Fibroblast of skin of left biceps (primary cell): ENCODE measurements at regions not wholly inside any gene's neighbourhood (a gene's known extent, or its start where the extent isn't known, plus 50 kb on each side); places are given as distances from the start of the nearest gene placed in this dataset.

ENCODE experiments used
- DNase-seq, 2 experiments: peaks; one replicate each; pipeline ENCODE4 v3.0.0-alpha.2; 2013; ENCODE audit warnings: low read depth in 2 of 2

DNA sequence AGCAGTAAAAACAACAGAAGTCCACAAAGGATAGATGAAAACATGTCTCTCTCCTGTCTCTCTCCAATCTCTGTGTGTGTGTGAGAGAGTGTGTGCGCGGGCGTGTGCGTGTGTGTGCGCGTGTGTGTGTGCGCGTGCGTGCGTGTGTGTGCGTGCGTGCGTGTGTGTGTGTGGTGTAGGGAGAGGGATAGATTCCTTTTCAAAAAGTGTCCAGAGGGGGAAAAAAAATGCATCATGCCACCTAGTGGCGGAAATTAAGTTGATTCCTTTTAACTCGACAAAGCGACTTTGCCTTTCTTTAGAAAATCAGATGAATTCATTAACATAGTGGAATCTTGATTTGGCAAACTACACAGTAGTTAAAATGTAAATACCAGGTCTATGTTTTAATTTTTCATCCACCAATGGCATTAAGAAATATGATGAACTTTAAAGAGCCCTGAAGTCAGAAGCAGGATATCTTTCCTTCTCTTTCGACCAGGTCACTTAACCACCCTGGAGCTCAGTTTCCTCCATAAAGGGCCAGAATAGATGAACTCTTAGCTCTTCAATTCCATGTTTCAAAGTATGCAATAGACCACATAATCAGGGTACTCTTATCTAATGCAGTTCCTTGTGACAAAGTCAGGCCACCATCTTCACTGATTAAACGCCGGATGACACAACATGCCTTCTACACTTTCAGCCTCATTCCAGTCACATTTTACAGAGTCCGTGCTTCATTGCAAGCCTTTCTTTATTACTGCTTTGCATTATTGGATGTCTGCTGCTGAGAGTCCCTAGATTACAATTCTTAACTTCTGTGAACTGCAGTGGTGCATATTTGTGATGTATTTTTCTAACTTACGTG, 162.8 kb downstream of the FBXO8 start:
- DNase-seq: peak; percentile 62 to 66

DNA sequence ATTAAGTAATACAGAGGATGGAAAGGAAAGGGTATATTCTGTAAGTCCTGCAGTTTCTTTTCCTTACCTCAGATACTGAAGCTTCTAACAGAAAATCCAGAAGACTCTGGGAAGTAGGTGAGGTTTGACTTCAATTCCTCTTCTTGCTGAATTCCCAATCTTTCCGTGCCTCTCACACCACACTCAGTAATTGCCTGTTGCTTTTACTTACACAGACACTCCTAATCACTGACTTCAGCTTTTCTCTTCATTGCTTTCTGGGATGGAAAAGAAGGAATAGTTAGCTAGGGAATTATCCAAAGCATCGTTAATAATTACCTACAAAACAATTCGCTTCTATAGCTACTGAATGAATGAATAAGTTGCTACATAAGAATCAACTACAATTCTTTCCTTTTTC, 163.6 kb downstream of the FBXO8 start:
- no peak for DNase-seq

DNA sequence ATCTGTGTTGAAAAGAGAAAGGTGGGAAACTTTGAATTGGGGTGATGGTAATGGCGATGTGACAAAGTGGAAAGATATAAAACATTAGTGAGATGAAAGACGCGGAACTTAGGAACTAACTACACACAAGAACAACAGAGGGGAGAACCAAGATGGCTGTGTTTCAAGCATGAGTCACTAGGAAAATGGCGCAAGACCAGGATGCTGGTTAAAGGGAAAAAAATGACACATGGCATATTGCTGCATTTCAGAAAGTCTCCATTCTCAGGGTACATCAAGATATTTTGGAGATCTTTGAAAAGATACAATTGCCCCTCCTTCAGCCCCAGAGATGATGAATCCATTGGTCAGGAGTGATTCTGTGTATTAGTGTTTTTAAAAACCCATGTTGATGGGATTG, 164.4 kb downstream of the FBXO8 start:
- peak; percentile 5 to 11 for DNase-seq

DNA sequence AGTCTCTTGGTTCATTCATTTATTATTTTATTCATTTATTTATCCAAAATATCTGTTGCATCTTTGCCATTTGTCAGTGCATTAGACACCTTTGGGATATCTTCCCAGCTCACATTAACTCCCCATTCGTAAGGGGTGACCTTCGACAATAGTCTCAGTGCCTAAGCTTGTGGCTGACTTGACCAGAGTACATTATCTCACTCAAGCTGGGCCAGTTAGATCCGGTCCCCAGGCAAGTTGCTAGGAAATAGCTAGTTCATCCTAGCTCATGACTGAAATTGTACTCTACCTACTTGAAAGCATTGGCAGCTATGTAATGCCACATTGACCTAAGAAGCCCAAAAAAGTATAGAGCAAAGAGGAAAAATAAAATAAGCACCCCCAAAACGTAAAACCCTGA, 165.3 kb downstream of the FBXO8 start:
- DNase-seq: no peak

DNA sequence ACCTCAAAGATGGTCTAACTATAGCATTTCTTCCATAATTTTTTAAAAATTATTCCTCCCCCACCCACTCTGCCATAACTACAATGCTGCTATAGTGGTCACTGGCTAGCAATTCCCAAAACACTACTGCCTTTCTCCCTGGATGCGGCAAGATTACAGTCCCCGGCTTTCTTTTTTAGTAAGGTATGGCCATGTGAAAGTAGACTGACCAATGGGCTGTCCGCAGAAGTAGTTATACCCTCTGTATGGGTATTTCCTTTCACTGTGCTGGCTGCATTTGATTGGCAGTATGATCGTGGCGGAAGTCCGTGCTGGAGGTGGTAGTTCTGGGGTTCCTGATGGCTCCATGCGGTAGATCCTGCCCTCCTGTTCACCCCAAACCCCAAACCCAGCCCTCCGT, 166.0 kb downstream of the FBXO8 start:
- DNase-seq: no peak

DNA sequence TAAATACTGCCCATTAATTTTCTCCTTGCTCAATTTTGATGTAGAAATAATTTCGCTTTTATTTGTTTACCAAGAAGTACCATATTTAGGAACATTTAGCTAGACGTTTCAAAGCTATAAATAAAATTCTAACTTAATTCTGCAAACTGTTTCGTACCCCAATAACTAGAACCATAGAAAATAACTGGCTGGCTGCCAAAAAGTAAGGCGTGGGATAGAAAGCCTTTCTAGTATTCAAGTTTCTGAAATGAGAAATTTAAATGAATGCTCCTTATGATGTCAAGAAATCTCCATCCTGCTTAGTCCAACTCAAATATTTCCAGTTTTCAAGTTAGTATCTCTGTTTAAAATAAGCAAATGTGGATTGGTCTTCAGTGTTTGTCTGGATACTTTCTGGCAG, 167.4 kb downstream of the FBXO8 start:
- DNase-seq: no peak

DNA sequence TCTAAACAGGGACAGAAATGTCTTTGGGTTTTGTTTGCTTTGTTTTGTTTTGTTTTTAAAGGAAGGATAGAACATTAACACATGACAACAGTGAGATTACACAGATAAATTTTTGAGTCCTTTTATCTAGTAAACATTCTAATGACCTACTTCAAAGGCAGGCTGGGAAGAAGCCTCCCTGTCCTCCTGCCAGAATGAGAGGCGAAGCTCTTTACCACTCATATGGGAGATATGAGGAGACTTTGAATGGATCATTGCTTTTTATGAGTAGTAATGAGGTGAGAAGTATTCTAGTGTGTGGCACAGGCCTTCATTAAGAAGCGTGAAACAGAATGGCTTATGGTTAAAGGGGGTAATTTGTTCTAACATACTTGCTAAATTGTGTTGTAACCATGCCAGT, 172.0 kb downstream of the FBXO8 start:
- no peak for DNase-seq

DNA sequence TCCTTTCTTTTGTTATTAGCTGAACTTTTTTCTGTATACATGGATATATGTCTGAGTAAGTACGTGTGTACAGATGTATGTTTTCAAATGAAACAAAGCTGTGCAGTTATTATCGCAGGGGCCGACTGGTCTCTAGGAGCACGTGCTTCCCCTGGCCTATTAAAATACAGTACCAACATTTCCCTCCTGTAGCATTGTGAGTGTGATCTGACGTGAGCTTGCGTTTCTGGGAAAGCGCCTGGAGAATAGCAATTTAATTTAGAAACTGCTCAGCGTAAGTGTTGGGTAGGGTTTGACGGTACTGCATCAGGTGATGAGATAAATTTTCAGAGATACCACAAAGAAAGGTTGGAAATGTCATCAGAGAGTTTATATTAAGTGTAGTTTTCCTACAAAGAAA, 173.3 kb downstream of the FBXO8 start:
- no peak for DNase-seq

DNA sequence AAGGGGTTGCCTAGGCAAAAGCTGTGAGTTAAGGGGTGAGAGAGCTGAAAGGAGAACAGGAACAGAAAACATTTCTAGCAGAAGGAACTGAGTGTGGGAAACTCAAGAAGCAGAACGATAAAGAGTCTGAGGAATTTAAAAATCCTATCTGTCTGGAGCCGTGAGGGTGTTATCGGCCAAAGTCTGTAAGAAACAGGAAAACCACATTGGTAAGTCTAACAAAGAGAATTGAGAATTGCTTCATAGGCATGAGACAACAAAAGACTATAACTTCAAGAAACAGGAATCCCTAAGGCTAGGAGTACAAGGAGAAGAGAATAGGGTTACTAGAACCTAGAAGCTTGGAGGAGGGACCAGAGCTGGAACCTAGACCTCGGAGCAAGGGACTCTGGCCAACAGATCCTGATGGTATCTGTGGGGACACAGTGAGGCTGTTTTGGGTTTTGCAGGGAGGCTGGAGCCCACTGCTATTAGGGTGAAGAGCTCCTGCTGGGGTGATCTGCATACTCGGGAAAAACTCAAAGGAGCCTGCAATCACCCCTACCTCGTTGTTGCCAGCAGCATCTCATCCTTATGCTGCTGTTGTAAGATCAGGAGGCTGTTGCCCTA, 175.6 kb downstream of the FBXO8 start:
- no peak for DNase-seq

DNA sequence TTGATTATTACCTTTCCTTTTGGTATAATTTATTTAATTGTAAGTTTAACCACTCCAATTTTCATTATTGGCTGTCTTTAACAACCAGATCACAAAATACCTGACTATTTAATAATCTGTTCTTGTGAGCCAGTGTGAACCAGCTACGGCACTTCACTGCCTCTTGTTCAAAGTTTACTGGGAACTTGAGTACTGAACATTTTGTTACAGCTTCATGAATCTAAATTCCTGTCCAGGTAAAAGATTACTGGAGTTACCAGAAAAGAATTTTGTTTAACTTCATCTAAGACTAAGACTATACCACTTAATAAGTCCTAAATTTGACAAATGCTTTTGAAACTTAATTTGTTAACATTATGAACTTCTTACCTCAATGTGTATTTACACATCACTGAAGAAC, 178.3 kb downstream of the FBXO8 start:
- DNase-seq: no peak

DNA sequence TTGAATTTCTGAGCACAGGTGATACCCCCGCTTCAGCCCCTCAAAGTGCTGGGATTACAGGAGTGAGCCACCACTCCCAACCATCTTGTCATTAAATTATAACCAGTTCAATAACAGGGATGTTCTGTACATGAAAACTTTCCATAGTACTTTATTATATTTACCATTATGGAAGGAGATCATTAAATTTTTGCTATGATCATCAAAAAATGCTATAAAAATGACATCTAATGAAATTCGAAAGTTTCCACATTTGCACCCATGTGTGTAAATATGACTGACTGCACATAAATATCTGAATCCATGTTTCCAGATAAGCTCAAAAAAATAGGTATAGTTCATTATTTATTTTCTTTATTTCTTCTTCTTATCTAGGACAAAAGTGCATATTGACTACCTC, 182.6 kb downstream of the FBXO8 start:
- no peak for DNase-seq

DNA sequence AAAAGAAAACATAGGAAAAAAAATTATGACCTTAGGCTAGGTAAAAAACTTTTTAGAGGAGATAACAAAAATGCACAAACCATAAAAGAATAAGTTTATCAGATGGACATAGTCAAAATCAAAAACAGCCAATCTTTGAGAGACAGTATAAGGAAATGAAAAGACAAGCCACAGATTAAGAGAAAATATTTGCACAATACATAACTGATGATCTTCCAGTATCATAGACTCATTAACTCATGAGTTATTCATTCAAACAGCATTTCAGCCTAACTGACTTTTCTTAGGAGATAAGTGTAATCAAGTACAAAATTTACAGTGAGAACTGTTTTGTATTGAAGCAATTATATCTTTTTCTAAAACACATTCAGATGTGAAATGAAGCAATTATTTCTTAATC, 183.8 kb downstream of the FBXO8 start:
- no peak for DNase-seq

DNA sequence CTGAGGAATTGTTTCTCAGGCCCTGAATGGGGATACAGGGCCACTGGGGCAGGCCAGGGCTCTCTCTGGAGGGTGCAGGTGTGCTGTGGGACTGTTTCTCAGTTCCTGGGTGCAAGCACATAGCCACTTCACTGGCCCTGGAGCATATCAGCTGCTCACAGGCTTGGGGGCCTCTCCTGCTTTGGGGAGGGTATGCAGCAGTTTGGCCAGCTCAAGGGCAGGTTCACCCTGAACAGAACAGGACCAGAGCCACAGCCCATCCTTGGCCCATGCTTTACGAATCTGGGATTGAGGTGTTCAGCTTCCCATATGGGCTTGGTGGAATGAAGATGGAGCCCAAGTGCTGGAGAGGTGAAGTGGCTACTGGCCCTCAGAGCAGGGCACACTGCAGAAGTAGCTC, 186.5 kb downstream of the FBXO8 start:
- DNase-seq: no peak

DNA sequence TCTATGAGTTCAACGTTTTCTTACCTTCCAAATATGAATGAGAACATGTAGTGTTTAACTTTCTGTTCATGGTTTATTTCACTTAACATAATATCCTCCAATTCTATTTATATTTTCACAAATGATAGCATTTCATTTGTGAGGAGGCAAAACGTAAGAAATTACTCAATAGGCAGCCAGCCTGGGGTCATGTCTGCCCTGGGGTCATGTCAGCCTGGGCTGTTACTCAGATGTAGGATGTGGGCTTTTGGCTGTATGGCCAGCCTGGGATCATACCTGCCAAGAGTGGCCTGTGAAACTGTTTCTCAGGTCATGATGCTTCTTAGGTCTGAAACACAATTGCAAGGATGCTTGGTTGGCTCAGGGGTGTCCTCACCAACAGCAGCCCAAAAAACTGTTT, 187.0 kb downstream of the FBXO8 start:
- DNase-seq: no peak

DNA sequence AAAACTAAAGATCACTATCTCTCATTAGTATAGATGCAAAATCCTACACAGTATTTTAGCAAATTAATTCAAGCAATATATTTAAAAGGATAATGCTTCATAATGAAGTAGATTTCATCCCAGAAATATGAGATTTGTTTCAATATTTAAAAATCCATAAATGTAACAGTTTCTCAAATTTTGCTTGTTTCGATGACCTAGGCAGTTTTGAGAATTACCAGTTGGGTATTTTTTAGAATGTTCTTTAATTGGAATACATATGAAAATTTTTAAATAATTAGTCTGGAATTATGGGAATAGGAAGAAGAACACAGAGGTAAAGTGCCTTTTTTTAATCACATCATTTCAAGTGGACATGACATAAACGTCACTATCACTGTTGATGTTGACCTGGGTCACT, 192.3 kb downstream of the FBXO8 start:
- DNase-seq: no peak

DNA sequence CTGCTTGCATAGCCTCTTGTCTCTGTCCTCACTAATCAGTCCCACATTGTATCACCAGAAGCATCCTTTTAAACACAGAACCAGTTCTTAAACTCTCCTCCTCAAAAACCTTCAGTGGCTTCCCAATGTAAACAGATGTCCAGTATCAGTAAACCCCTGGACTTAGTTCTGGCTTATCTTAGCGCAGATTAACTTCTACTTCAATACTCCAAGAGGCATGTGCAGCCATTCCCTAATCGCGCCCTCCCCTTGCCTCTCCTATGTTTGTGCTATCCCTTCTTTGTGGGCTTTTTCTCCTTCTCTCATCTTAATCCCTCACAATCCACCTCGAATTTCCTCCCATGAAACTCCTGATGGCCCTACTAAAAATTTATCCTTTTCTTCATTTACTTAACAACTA, 193.8 kb downstream of the FBXO8 start:
- no peak for DNase-seq

DNA sequence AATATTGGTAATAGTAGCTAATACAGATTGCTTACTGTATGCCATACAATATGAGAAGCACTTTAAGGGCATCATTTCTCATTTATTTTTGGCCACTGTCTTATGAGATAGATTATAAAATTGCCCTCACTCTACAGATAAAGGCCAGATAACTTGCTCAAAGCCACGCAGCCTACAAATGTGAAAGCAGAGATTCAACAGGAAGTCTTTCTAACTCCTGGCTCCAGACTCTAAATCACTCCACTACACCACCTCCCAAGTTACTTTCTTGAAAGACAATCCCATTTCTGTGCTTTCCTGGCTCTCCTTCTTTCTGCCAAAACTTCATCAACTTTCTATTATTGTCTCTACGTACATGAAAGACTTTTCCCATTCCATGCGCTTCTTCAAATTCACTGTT, 194.7 kb downstream of the FBXO8 start:
- DNase-seq: no peak

DNA sequence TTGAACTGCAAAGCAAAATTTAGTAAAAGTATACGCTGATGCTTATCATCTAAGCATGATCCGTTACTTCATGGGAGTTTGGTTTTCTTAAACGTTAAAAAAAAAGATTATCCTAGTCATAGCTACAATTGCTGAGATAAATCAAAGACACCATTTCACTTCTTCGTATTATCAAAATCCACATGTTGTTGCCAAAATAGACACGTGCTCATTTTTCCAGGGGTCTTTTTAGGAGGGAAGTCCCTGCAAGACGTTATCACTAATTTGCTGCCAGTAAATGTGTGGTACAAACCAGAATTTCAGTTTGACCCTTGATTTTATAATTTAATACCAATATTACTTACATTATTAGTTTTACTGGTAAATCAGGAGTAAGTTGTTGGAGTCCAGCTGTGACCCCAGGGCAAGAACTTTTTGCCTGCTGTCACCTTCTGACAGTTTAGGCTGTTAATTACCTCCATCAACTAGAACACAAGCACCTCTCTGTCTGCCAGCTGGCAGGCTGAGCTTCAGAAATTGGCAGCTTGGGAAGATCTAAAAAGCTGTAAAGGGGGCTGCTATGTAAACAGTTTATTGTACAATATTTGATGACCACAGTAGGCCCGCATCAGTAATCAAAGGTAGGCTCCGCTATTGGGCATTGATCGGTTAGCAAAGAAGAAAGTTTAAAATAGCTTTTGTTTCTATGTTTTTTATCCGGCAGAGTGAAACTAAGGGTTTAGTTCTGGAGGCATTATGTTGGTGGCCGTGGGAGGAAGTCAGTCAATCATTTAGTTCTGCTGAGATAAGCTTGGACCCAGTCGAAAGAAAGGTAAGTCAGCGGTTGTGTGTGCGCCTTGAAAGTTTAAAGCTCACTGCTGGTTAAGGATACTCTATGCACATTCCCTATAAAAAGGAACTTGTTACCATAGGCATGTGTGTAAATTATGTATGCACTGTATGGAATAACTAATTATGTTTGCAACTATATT, 196.4 kb downstream of the FBXO8 start:
- DNase-seq: no peak

DNA sequence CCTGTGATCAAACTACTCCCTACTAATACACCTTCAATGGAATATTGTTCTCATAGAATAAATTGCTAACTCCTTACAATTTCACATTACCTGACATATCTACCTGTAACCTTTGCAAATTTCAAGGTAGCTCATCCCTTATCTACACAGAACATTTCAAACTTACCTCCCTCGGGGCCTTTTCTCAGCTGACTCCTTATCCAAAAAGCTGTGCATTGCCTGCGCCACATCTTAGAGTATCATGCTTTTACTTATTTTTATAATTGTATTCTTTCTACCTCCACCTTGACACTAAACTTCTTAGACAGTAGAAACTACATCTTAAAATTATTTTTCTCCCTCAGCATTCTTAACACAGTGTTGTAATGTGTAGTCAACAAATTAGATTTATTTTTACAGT, 198.5 kb downstream of the FBXO8 start:
- no peak for DNase-seq

DNA sequence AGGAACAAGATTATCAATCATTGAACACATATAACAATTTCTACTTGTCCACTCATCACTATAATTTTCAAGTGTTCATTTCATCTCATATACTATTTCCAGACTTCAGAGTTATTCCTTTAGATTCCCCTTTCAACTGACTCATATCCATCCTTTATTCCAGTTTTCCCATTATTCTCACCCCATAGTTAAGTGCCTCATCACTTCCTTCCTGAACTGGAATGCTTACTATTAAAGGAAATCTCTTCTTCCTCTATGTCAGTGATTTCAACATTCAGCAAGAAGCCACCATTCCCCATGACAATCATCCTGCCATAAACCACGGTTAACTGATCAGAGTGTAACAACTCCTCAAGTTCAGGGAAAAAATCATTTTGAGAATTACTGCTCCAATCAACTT, 198.9 kb downstream of the FBXO8 start:
- DNase-seq: no peak

DNA sequence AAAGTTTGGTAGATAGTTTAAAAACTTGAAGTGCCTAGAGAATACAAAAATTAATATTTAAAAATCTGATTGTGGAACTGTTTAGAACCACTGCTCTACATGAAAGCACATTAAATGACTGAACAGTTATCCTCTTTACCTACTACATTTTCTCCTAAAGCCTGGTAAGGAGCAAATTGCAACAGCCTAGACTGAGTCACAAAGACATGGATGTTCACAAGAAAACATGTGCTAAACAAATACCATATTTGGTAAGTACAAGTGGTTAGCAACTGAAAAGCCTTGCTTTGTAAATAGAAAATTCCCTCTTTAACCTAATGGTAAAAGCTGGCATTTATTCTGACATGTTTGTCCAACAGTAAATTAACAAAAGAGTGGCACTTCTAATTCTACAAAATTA, 203.1 kb downstream of the FBXO8 start:
- no peak for DNase-seq

DNA sequence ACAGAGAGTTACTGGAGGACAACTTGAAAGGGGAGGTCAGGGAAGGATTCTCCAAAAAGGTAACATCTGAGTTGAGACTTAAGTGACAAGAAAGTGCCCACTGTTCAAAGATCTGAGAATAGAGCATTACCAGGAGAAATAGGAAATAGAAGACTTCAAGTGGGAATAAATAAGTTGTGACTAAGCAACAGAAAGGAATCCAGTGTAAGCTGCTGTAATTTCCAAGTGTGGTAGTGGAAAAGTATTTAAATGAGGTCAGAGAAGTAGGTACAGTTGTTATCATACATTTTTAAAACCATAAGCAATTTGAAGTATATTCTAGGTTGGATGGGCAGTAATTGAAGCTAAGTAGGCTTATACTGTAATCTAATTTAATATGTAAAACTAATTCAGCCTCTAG, 211.9 kb downstream of the FBXO8 start:
- no peak for DNase-seq
